Omental fat pad (tissue), 3 donors: ENCODE measurements at regions not wholly inside any gene's neighbourhood (a gene's known extent, or its start where the extent isn't known, plus 50 kb on each side); places are given as distances from the start of the nearest gene placed in this dataset.
"Not testable (repeated sequence)": the region's sequence is repeated elsewhere in the genome, so short reads cannot be mapped to it uniquely, and the experiment has no call there.

Source experiments
- ATAC-seq: fragments of 150-250 bp; one replicate; pipeline ENCODE4 v1.9.1; 2016; ENCODE audit warnings: mild to moderate bottlenecking, moderate library complexity; ENCODE audit not compliant: low FRiP score
- DNase-seq: peaks from one replicate; pipeline ENCODE4 v3.0.0-alpha.2; 2019; ENCODE audit warnings: low spot score
- CTCF ChIP-seq, 3 donors: fragments of 450-650 bp; IDR thresholded peaks; one replicate each; pipeline ENCODE4 v1.5.1; 2016 to 2017; ENCODE audit warnings: antibody characterized with exemption in 3 of 3, mild to moderate bottlenecking in 3 of 3, moderate library complexity in 2 of 3

DNA sequence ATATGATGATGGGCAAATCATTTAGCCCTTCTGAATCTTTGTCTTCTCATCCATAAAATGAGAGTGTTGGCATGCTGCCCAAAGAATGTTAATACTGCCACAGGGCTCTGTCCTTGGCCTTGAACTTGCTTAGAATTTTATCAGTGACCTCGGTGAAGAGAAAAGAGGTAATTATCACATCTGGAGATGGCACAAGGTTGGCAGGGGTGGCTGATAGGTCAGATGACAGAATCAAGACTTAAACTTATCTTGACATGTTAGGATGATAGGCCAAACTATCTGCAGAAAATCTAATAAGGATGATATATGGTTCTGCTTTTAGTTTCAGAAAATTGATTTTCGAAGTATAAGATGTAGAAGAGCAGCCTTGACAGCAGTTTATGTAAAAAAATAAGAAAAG, 599.1 kb upstream of the CLINT1 start:
- no peak for ATAC-seq
- DNase-seq, result no peak
- TF ChIP-seq CTCF (IDR thresholded peaks at IDR 0.05), result no peak

DNA sequence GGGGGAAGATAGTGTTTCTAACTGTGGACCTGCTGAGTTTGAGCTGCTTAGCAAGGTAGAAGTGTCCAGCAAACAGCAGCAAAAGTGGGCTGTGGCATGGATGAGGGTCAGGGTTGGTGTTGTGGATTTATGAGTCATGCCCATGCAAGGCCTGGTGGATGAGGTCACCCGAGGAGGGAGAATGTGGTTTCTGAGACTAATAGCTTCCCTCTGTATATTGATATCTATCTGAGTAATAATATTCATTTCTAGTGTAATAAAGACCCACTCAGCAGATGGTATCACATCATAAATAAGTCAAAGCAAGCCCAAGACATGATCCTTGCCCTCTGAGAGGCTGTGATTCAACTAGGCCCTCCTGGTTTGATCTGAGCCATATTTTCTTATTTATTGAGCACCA, 597.8 kb upstream of the CLINT1 start:
- TF ChIP-seq CTCF (IDR thresholded peaks at IDR 0.05), result no peak
- peak; percentile 89 for ATAC-seq
- no peak for DNase-seq

- DNase-seq (no peak), ATAC-seq (no peak)
- no peak for TF ChIP-seq CTCF (IDR thresholded peaks at IDR 0.05)
Observed at GRCh38 chr5:158456241-158456640, 597.3 kb upstream of the CLINT1 start.

DNA sequence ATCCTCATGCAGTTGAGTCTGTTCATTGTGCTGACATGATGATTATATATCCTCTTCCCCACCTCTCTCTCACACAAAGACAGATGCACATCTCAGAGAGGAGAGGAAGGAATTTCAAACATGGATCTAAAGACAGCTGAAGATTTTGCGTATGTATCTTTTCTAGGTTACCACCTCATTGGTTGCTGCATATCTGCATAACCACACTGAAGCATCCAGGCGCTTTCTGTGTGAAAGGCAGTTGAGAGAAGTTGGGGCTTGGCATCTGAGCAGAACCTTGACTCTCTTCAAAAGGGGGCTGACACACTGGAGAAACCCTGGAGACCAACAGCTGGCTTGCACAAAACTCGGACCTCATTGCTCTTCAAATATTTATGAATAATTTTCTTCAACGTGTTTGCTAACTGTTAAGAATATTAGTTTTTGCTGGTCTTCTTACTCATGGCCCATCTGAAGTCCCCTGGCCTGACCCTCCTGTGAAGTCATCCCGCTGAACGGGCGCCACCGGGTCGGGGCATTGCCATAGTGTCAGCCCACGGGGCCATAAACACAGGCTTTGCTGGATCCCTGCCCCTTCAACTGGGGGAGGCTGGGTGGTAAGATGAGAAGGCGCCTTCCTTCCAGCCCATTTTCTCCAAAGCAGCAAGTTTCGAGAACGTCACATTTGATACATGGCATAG, 593.2 kb upstream of the CLINT1 start:
- ATAC-seq, result no peak
- no peak for DNase-seq
- no peak for TF ChIP-seq CTCF (IDR thresholded peaks at IDR 0.05)

DNA sequence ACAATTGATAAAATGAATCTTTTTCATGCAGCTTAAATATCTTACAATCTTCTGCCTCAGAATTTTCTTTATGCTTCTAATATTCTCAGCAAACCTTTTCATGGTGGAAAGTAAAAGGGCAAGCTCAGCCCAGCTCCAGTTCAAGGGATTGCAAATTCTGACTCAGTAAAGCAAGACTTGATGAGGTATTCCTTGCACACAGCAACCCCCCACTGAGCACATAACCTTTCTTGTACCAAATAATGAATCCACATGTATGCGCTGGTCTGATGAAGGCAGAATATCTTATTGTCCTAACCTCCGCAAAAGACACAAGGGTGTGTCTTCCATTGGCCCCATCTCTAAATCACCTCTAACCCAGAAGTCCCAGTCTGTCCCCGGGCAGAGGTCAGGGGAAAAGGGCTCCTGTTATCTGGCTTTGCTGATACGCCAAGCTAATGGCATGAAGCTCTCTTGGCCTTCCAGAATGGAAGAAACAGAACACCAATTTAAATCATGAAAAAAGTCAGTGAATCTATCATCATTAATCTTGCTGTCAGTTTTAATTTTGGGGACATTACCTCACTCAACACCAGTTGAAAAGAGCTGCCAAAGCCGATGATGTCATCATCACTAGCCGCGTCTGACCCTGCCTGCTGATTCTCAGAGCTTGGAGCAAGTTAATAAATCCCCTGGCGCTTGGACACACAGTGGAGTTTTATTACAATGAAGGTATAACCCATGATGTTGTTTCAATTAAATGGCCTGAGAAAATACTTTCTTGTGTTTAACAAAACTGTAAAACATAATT, 592.5 kb upstream of the CLINT1 start:
- no peak for DNase-seq
- no peak for TF ChIP-seq CTCF (IDR thresholded peaks at IDR 0.05)
- ATAC-seq, result no peak

GRCh38 chr5:158450751-158451171, 591.8 kb upstream of the CLINT1 start:
- no peak for ATAC-seq
- no peak for DNase-seq
- TF ChIP-seq CTCF (IDR thresholded peaks at IDR 0.05), result no peak

- DNase-seq, ATAC-seq: not testable (repeated sequence)
Observed at GRCh38 chr5:158446761-158447160, 587.8 kb upstream of the CLINT1 start.

DNA sequence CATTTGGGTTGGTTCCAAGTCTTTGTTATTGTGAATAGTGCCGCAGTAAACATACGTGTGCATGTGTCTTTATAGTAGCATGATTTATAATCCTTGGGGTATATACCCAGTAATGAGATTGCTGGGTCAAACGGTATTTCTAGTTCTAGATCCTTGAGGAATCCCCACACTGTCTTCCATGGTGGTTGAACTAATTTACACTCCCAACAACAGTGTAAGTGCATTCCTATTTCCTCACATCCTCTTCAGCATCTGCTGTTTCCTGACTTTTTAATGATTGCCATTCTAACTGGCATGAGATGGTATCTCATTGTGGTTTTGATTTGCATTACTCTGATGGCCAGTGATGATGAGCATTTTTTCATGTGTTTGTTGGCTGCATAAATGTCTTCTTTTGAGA, 580.3 kb upstream of the CLINT1 start:
- DNase-seq, ATAC-seq: not testable (repeated sequence)
